Iris pigment epithelial cell (primary cell): ENCODE measurements at regions not wholly inside any gene's neighbourhood (a gene's known extent, or its start where the extent isn't known, plus 50 kb on each side); places are given as distances from the start of the nearest gene placed in this dataset.
A peak's percentile ranks its signal among the peaks of the same experiment; 100 is the strongest.

ENCODE experiments used
- DNase-seq: peaks from one replicate; pipeline ENCODE4 v3.0.0-alpha.2; 2011; ENCODE audit warnings: low read depth

GRCh38 chr18:53753601-53754000 lies 470.9 kb downstream of the MBD2 start:
- DNase-seq, result no peak

GRCh38 chr18:53752781-53753367 lies 471.6 kb downstream of the MBD2 start:
- no peak for DNase-seq

GRCh38 chr18:53749766-53750165 lies 474.7 kb downstream of the MBD2 start:
- DNase-seq, result no peak

DNA sequence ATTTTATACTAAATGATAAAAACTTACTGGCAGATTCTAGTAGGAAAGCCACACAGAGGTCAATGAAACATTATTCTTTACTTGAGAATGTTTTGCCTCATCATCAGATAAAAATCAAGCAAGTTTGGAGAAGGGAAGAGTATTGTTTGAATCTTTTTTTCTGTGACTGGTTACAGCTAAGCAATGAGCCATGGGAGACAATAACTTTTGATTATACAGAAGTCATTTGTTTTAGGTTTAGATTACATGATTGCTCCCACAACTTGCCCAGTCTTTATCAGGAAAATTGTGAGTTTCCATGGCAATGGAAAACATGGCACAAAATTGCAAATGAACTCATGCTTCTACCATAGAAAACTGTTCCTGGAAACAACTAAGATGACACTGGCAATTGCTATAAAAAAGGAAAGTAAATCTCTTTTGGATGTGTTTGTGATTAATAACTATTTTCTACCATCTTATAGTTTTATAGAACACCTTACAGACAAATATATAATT lies 476.8 kb downstream of the MBD2 start:
- no peak for DNase-seq

DNA sequence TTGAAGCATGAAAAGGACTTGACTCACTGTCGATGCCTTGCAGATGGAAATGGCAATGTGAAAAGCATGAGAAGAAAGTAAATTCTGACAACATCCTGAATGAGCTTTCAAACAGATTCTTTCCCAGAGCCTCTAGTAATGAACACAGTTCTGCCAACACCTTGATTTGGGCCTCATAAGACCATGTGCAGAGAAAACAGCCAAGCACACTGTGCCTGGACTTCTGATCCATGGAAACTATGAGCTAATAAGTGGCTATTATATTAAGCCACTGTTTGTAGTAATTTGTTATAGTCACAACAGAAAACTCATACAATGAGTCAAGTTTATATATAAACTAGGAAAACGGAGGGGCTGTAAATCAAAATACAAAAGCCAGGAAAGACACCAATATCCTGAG lies 477.3 kb downstream of the MBD2 start:
- DNase-seq, result no peak

DNA sequence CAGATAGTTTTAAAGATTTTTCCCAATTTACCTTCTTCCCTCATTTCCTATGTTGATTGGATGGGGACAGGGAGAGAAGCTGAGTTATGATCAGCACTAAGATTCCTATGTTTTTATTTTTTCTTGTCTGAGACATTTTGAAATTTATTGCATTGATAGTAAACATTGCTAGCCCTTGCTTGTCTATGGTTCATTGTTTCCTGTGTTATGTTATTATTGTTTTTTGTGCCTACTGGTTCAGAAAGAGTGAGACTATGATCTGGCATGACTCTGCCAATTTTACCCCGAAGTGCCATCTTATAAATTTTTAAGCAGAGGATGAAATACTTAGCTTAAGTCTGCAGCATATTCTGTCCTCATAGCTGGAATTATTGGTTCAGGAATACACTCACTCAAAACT lies 478.5 kb downstream of the MBD2 start:
- DNase-seq, result no peak

GRCh38 chr18:53745224-53745967 lies 479.1 kb downstream of the MBD2 start:
- no peak for DNase-seq

DNA sequence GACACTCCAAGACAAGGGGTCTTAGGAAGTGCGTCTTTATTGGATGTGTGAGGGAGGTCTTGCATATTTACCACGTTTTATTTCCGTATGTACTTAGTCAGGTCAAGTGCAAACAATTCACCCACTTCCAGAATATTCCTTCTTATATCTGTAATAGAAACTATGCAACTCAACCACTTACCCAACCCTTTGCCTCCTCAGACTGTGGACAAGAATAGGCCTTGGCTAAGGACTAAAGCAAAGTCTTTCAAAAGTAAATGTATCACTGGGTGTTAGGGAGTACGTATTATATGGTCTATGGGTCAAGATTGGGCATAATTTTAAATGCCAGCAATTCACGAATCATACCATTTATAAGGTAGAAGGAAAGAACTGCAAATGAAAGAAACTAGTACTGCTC lies 484.8 kb downstream of the MBD2 start:
- no peak for DNase-seq

GRCh38 chr18:53735526-53735925 lies 488.9 kb downstream of the MBD2 start:
- DNase-seq, result no peak

- DNase-seq, result no peak
These were observed 509.1 kb downstream of the MBD2 start for GRCh38 chr18:53715243-53715853.

DNA sequence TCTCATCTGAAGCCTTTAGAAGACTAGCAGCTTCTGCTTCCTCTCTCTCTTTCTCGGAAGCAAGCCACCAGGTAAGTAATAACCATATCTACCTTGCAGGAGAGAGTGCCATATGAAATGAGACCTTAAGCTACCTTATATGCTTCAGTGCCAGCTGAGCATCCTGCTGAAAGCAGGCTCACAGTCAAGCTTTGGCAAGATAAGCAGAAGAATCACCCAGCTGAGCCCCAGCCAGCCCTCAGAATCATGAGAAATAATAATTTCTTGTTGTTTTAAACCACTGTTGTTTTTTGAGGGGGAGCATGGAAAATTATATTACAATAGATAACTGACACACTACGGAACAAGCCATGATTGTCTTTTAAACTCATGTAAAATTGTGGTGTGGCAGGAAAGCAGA lies 514.4 kb downstream of the MBD2 start:
- no peak for DNase-seq

- no peak for DNase-seq
These were observed 522.0 kb downstream of the MBD2 start for GRCh38 chr18:53702480-53702879.

GRCh38 chr18:53701697-53702096 lies 522.8 kb downstream of the MBD2 start:
- DNase-seq, result no peak

DNA sequence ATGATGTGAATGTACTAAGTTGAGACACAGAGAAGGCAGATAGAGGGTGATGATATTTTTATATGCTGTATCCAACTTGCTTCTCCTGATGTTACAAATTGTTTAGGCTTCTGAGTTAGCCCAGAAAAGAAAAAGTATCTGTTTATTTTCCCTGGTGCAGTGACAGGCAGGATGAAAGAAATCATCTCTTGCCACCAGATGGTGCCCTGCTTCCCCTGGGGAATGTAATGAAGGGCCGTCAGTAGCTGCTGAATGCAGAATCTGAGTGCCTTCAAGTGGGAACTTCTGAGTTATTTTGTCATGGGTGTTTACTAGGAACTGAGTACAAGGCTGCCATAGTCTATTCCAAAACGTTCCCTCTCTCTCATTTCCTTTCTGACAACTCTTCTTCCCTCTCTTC lies 525.6 kb downstream of the MBD2 start:
- peak; percentile 37 for DNase-seq

DNA sequence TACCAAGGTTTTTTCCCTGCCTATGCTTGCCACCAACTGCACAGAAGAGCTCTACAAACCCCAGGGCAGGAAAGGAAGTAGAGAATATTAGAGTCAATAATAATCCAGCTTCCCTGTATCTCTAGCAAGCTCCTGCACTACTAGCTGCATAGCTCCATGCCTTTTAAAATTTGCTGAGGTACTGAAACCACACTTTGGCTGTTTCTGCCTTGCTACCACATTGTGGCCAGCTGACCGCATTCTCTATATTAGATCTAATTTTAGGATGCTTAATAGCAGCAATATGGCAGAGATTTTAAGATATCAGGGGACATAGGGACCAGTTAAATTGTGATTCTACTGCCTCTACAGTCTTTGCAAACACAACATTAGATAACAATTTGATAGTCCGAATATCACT lies 534.6 kb downstream of the MBD2 start:
- DNase-seq, result no peak

DNA sequence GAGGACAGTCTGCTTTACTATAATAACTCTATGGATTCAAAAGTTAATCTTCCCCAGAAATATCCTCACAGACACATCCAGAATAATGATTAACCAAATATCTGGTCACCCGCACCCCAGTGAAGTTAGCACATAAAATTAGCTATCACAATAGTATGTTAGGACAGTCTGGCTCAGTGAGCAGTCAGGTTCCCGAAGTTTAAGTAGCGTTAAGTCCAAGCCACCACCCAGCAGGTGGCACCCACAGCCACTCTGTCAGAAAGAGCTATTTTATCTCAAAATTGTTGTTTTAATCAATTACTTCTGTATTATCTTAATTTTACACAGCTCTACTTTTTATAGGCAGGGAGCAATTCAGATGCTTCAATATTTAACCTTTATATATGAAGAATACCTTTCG lies 537.5 kb downstream of the MBD2 start:
- DNase-seq, result no peak

DNA sequence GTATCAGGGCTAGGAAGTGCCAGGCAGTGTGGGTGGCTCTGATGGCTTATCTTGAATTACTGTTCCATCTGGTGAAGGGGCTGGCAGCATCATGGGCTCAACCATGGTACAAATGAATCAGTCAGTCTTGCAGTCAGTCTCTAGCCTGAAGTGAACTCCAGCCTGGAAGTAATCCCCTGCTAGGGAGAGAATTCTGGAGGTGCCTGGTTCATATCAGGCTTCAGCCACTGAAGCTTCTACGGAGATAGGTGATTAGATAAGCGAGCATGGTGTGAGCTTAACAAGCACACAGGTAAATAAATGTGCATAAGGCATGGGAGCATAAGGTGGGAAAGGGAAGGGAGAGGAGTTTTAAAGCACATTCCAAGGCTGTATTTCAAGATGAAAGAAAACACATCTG lies 541.7 kb downstream of the MBD2 start:
- no peak for DNase-seq

DNA sequence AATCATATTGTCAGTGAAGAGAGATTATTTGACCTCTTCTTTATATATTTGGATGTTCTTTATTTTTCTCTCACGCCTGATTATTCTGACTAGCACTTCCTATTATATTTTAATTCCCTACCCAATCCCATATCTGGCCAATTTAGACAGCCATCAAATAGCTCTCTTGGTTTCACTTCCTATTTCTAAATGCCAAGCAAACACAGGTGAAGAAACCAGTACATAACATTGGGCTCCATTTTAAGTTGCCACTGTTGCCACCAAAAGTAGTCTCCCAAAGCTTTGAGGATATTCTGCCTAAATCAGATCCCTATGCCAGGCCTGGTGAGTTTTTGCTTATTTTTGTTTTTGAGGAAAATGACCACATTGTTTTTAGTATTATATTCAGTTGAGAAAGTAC lies 547.0 kb downstream of the MBD2 start:
- no peak for DNase-seq

DNA sequence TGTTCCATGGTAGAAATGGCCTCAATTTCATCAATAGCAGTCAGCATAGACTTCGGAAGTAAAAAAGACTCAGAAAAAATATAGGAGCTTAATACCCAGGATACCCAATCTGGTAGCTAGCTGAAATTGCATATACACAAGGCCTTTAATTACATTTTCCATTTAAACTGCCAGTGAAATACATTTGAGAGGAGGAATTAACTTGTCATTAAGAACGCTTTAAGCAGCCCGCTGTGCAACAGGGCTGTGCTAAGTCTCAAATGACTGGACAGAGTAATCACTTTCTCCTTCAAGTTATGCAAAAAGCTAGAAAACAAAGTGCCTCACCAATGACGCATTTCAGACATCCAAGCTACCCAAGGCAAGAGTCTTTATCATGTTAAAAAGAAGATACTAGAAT lies 558.8 kb downstream of the MBD2 start:
- DNase-seq, result no peak

- no peak for DNase-seq
These were observed 559.9 kb downstream of the MBD2 start for GRCh38 chr18:53664575-53664974.

DNA sequence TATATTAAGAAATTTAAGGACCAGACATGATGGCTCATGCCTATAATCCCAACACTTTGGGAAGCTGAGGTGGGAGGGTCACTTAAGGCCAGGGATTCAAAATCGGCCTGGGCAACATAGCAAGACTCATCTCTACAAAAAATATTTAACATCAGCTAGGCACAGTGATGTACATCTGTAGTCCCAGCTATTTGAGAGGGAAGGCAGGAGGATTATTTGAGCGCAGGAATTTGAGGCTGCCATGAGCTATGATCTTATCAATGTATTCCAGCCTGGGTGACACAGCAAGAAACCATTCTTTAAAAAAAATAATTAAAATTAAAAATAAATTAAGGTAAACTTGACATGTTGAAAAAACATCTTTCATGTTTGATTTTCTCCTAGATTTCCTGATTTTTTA lies 564.2 kb downstream of the MBD2 start:
- no peak for DNase-seq

DNA sequence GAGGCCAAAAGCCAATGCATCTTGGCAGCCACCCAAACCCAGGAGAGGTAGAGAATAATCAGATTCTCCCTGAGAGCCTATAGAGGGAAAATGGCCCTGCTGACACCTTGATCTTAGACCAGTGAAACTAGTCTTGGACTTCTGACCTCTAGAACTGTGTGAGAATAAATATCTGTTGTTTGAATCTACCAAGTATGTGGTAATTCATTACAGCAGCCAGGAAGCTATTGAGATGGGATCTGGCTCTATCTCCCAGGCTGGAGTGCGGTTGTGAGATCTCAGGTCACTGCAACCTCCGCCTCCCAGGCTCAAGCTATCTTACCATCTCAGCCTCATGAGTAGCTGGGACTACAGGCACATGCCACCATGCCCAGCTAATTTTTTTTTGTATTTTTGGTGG lies 567.2 kb downstream of the MBD2 start:
- DNase-seq, result no peak

GRCh38 chr18:53649621-53650020 lies 574.8 kb downstream of the MBD2 start:
- DNase-seq, result no peak
